ENCODE measurements at regions not wholly inside any gene's neighbourhood (a gene's known extent, or its start where the extent isn't known, plus 50 kb on each side); places are given as distances from the start of the nearest gene placed in this dataset.

DNA sequence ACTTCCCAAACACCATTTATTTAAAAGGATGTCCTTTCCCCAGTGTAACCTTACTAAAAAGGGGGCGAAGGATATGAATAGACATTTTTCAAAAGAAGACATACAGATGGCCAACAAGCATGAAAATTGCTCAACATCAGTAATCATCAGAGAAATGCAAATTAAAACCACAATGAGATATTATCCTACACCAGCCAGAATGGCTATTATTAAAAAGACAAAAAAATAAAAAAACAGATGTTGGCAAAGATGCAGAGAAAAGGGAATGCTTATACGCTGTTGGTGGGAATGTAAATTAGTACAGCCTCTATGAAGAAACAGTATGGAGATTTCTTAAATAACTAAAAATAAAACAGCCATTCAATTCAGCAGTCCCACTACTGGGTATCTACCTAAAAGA lies 142.3 kb upstream of the NT5C1B start:
- H3K9me3 ChIP-seq = no peaks in the 10 kb centered on the region
- H3K27me3 ChIP-seq = no peaks in the 10 kb centered on the region
- DNase-seq = no peak
- no peaks in the 10 kb centered on the region for H3K36me3 ChIP-seq
- no peaks in the 10 kb centered on the region; the same call in 1 of the 2 replicates for H3K4me1 ChIP-seq
- no peak overlapping the region for H3K4me3 ChIP-seq (ENCODE audit: low read depth, low read length)
- TF ChIP-seq, protein P1, sequence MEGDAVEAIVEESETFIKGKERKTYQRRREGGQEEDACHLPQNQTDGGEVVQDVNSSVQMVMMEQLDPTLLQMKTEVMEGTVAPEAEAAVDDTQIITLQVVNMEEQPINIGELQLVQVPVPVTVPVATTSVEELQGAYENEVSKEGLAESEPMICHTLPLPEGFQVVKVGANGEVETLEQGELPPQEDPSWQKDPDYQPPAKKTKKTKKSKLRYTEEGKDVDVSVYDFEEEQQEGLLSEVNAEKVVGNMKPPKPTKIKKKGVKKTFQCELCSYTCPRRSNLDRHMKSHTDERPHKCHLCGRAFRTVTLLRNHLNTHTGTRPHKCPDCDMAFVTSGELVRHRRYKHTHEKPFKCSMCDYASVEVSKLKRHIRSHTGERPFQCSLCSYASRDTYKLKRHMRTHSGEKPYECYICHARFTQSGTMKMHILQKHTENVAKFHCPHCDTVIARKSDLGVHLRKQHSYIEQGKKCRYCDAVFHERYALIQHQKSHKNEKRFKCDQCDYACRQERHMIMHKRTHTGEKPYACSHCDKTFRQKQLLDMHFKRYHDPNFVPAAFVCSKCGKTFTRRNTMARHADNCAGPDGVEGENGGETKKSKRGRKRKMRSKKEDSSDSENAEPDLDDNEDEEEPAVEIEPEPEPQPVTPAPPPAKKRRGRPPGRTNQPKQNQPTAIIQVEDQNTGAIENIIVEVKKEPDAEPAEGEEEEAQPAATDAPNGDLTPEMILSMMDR (IDR thresholded peaks at IDR 0.05; ENCODE audit: low read depth, low read length) = no peak

DNA sequence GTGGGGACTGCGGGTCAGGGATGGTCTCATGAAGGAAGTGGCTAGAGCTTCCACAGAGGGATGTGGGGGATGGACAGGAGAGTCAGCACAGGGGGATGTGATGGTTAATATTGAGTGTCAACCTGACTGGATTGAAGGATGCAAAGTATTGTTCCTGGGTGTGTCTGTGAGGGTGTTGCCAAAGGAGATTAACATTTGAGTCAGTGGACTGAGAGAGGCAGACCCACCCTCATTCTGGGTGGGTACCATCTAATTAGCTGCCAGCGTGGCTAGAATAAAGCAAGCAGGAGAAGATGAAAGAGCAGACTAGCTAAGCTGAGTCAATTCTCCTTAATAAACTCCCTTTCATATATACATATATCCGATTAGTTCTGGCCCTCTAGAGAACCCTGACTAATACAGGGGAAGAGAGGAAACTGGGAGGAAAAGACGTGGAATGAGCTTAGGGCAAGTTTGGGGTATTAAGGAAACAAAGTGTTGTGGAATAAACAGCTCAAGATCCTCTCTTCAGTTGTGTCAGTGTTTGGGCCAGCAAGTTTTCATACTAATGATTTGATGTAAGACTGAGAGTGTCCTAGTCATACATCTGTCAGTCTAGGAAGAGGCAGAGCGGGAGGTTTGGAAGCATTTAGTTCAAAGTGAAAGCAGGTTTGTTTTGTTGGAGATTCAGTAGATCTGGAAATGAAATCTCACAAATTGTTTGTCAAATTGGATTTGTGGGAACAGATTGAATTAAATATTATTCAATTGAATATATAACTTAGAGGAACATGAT lies 135.2 kb upstream of the NT5C1B start:
- no peak for DNase-seq
- Histone ChIP-seq H3K36me3 (no peaks in the 10 kb centered on the region), H3K4me1 (peaks cover 12% of the 10 kb centered on the region), H3K27me3 (no peaks in the 10 kb centered on the region), H3K4me3 (ENCODE audit: low read depth, low read length) (no peak overlapping the region), H3K9me3 (no peaks in the 10 kb centered on the region)
- TF ChIP-seq, protein P1 (IDR thresholded peaks at IDR 0.05; ENCODE audit: low read depth, low read length) = no peak

DNA sequence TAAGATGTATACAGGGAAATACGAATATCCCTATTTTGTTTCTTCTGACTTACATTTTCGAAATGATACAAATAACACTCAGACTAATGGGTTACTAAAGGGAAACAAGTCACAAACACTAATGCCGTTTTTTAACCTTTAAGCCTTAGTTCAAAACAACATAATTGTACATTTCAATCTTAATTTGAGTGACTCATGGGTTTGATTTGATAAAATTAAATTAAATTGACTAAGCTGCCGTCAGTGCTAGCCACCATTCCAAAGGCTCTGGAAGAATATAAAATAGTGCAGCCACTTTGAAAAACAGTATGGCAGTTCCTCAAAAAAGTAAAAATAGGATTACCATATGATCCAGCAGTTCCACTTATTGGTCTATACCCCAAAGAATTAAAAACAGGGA lies 133.8 kb upstream of the NT5C1B start:
- H3K9me3 ChIP-seq = no peaks in the 10 kb centered on the region
- no peak for DNase-seq
- H3K4me3 ChIP-seq (ENCODE audit: low read depth, low read length) = no peak overlapping the region
- H3K27me3 ChIP-seq = no peaks in the 10 kb centered on the region
- TF ChIP-seq, protein P1 (IDR thresholded peaks at IDR 0.05; ENCODE audit: low read depth, low read length) = no peak
- H3K4me1 ChIP-seq = peaks cover 12% of the 10 kb centered on the region
- no peaks in the 10 kb centered on the region for H3K36me3 ChIP-seq

DNA sequence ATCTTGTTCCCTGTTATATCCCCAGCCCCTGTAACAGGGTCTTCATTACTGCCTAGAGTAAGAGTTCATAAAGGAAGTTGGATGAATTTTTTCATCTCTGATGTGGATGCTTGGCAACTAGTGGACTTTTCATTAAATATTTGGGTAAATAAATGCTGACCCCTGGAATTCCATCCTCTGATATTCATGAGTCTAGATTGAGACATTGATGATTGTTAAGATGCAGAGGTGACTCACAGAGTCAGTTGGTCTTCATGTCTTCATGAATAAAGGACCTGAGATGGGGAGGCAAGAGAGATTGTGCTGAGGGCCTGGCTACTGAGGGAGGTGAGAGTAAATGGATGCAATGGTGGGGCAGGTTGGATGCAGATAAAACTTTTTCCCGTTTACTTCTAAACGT lies 132.7 kb upstream of the NT5C1B start:
- Histone ChIP-seq H3K9me3 (no peaks in the 10 kb centered on the region), H3K4me3 (ENCODE audit: low read depth, low read length) (no peak overlapping the region), H3K36me3 (no peaks in the 10 kb centered on the region), H3K4me1 (peaks cover 12% of the 10 kb centered on the region; the same call in 1 of the 2 replicates), H3K27me3 (no peaks in the 10 kb centered on the region)
- TF ChIP-seq, protein P1 (IDR thresholded peaks at IDR 0.05; ENCODE audit: low read depth, low read length) = no peak
- DNase-seq = no peak

DNA sequence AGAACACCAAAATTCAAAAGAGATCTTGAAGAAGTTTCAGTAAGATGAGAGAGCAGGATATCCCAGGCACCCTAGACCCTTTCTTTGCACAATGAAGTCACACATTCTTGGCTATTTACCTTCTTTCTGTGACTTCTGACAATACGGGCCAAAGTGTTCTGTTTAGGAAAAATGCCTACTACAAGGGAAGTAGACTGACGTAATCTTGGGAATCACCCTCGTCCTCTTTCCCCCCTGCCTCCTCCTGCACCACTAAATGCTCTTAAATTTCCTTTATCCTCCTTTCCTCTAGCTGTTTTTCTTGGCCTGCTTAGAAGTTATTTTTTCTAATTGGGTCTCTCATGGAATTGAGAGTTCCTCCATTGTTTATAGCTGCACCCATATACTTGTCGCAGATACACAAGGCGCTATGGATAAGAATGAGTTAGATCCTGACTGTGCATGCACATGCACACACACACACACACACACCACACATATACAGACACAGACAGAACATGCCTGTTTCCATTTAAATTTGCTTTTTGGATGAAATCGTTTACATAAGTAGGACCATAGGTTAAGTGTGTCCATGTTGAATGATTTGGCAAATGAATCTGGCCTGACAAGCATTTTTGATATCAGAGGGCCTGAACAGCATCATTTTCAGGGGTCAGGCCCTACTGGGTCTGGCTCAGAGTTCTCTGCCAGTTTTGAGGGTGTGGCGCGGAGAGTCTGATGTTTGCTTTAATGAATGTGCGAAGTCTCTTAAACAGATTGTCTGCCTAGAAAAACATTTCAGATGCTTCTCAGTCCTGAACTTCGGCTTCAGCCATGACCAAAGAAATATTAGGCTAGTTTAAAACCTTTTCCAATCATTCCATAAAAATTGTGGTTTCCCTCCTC lies 131.9 kb upstream of the NT5C1B start:
- no peak overlapping the region for H3K4me3 ChIP-seq (ENCODE audit: low read depth, low read length)
- TF ChIP-seq, protein P1 (IDR thresholded peaks at IDR 0.05; ENCODE audit: low read depth, low read length) = no peak
- H3K4me1 ChIP-seq = peaks cover 12% of the 10 kb centered on the region; the same call in 1 of the 2 replicates
- no peak for DNase-seq
- H3K27me3 ChIP-seq = no peaks in the 10 kb centered on the region
- H3K9me3 ChIP-seq = no peaks in the 10 kb centered on the region
- H3K36me3 ChIP-seq = no peaks in the 10 kb centered on the region

Measured in BE2C (cell line).